Mesothelial cell of epicardium (in vitro differentiated cells): ENCODE measurements at regions not wholly inside any gene's neighbourhood (a gene's known extent, or its start where the extent isn't known, plus 50 kb on each side); places are given as distances from the start of the nearest gene placed in this dataset.

Experiments
- DNase-seq, 2 experiments: peaks; one replicate each; pipeline ENCODE4 v3.0.0; 2021; ENCODE audit warnings: low spot score in 2 of 2; ENCODE audit not compliant: unreplicated experiment in 2 of 2
- H3K27ac Mint-ChIP-seq: 2 replicates; pipeline ENCODE4 v1.8.0; 2021; ENCODE audit warnings: mixed read lengths
- H3K27me3 Mint-ChIP-seq: 2 replicates; pipeline ENCODE4 v1.8.0; 2021; ENCODE audit warnings: low read depth, mixed read lengths
- H3K36me3 Mint-ChIP-seq: 2 replicates; pipeline ENCODE4 v1.8.0; 2021; ENCODE audit warnings: mixed read lengths
- H3K4me1 Mint-ChIP-seq: 2 replicates; pipeline ENCODE4 v1.8.0; 2021; ENCODE audit warnings: mixed read lengths
- H3K4me3 Mint-ChIP-seq: 2 replicates; pipeline ENCODE4 v1.8.0; 2021; ENCODE audit warnings: mild to moderate bottlenecking, moderate library complexity, mixed read lengths
- H3K9me3 Mint-ChIP-seq: 2 replicates; pipeline ENCODE4 v1.8.0; 2021; ENCODE audit warnings: mixed read lengths
- CTCF ChIP-seq: fragments of 200-600 bp; sonication (generic); IDR thresholded peaks from one replicate; pipeline ENCODE4 v1.5.0; 2021; ENCODE audit warnings: antibody characterized with exemption; ENCODE audit not compliant: unreplicated experiment

GRCh38 chr19:20413705-20414104 is 151.9 kb downstream of the ZNF737 start:
- Mint-ChIP-seq H3K27me3 (no peaks in the 10 kb centered on the region), H3K9me3 (no peaks in the 10 kb centered on the region), H3K36me3 (peaks cover 23% of the 10 kb centered on the region), H3K4me1 (peaks cover 21% of the 10 kb centered on the region), H3K4me3 (no peak overlapping the region), H3K27ac (no peak overlapping the region)
- no peak for DNase-seq
- TF ChIP-seq CTCF, result no peak

GRCh38 chr19:20412846-20413245 is 152.7 kb downstream of the ZNF737 start:
- Mint-ChIP-seq H3K27me3 (no peaks in the 10 kb centered on the region), H3K36me3 (peaks cover 29% of the 10 kb centered on the region), H3K4me1 (peaks cover 21% of the 10 kb centered on the region), H3K4me3 (no peak overlapping the region), H3K9me3 (peaks cover 4% of the 10 kb centered on the region), H3K27ac (no peak overlapping the region)
- TF ChIP-seq CTCF, result no peak
- no peak for DNase-seq

- no peak for DNase-seq
- H3K27me3 Mint-ChIP-seq, result no peaks in the 10 kb centered on the region
- peaks cover 54% of the 10 kb centered on the region for H3K36me3 Mint-ChIP-seq
- peaks cover 34% of the 10 kb centered on the region for H3K9me3 Mint-ChIP-seq
- TF ChIP-seq CTCF, result no peak
- no peak overlapping the region for H3K4me3 Mint-ChIP-seq
- no peak overlapping the region for H3K27ac Mint-ChIP-seq
- no peaks in the 10 kb centered on the region for H3K4me1 Mint-ChIP-seq
Observed at GRCh38 chr19:20397292-20397691, 168.3 kb downstream of the ZNF737 start.

- Mint-ChIP-seq H3K4me1 (no peaks in the 10 kb centered on the region), H3K27me3 (no peaks in the 10 kb centered on the region), H3K4me3 (no peak overlapping the region), H3K36me3 (peaks cover 11% of the 10 kb centered on the region), H3K9me3 (peaks cover 19% of the 10 kb centered on the region), H3K27ac (no peak overlapping the region)
- DNase-seq, result no peak
- no peak for TF ChIP-seq CTCF
Observed at GRCh38 chr19:20388706-20389225, 176.8 kb downstream of the ZNF737 start.

GRCh38 chr19:20385061-20385460 is 180.5 kb downstream of the ZNF737 start:
- H3K36me3 Mint-ChIP-seq, result peaks cover 4% of the 10 kb centered on the region

More at GRCh38 chr19:20385061-20385460, 180.5 kb downstream of the ZNF737 start:
- Mint-ChIP-seq H3K9me3 (peaks cover 10% of the 10 kb centered on the region), H3K4me1 (no peaks in the 10 kb centered on the region), H3K27ac (no peak overlapping the region), H3K4me3 (no peak overlapping the region), H3K27me3 (no peaks in the 10 kb centered on the region)
- TF ChIP-seq CTCF, result no peak
- no peak for DNase-seq
